ENCODE measurements at regions not wholly inside any gene's neighbourhood (a gene's known extent, or its start where the extent isn't known, plus 50 kb on each side); places are given as distances from the start of the nearest gene placed in this dataset.

DNA sequence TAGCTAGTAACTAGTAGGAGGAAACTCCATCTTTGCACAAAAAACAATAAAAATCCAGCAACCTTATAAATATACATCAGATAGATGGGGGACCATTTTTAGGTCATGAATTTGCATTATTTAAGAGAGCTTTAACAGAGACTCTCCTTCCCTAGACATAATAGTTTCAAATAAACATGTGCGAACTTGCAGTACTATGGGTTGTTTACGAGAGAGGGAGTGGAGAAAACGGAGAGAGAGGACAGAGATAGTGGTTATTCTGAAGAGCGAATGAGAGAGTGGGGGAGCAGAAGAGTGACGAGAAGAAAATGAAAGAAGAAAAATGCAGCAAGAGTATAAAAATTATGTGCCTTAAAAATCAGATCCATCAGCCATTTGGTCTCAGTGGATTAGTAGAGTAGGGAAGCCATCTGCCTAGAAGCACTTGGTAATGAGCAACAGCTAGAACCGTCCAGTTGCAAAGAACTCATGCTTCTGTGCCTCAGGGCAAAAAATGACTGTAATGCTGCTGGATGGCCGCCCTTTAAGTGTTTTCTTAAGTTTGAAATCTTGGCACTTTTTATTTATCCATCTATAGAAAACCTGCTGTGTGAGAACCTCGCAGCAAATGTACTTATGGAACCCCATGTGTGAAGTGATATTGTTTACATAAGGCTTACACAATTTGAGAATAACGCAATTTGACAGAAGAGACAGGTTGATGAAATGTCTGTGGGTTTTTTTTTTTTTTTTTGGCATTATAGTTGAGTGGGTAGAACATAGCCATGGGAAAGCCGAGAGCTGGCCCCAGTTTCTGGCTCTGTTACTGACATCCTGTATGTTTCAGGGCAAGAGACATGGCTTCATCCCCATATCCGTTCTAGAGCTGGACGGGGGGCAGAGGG, 95.6 kb upstream of the ZNF608 start:
- no peak for DNase-seq

DNA sequence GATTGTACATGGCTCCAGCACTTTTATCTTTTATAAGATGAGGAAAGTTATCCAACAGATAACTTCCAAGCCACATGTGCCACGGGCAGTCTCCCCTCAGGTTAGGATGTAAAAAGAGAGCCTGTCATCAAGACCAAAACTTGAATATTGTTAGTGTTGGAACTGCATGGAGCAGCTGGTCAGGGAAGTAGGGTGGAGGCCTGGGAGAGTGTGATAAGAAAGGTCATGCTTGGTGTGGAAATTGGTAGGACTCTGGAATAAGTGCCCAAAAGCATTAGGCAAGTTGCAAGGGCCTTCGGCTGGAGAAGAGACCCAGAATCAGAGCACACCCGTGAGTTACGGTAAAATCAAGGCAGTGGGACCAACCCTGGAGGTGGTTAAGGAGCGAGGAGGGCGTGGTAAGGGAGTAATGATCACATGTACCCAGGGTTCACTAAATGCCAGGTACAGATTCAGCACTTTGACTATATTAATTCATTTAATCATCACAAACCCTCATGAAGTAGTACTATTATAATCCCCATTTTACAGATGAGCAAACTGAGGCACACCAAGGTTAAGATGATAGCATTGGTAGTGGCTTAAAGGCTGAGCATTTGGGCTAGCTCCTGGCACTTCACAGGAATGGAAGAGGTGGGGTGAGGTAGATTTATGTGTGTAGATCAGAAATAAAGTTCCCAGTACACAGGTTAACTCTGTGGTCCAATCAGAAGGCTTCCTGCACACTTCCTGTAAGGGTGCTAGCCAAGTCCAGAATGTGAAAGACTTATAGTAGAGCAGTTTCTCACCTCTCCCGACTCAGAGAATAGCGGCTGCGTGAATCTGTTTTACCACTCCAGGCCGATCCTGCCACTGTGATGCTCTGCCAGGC, 96.5 kb upstream of the ZNF608 start:
- DNase-seq = no peak

GRCh38 chr5:124843596-124843899, 97.1 kb upstream of the ZNF608 start:
- no peak for DNase-seq

GRCh38 chr5:124844371-124844920, 98.0 kb upstream of the ZNF608 start:
- DNase-seq = no peak

- no peak for DNase-seq
Observed at GRCh38 chr5:124847907-124848306, 101.5 kb upstream of the ZNF608 start.

DNA sequence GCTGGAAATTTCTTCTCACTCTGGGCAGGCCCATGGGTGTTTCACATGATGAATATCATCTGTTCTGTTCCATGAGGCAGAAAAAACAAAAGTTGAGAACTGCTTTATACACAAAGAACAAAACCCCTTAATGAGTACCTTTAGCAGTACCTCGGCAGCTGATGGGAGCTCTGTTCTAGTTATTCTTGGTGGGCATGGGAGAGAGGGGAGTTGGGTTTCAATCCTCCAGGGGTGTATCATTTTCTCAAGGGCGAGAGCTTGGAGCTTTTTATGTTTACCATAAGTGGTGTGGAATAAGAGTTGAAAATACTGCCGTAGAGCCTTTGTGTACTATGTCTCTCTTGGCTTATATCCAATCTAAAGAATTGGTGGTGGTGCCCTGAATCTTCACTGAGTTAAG, 103.3 kb upstream of the ZNF608 start:
- DNase-seq = no peak

DNA sequence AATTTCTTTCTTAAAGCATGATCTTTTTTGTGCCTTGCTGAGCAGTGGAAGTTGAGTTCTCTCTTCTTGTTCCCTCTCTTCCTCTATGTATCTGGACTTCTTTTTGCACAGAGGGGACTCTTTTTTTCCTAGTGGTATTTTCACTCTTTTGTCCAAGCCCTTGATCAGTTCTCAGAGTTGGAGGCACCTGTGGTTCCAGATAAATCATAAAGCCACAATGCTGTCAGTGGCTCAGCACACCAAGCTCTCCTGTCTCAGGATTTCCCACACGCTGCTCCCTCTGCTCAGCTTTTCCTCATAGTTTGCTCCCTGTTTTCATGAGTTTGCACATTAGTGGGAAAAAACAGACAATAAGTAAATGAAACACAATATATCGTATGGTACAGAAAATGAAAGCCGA, 110.3 kb upstream of the ZNF608 start:
- no peak for DNase-seq

DNA sequence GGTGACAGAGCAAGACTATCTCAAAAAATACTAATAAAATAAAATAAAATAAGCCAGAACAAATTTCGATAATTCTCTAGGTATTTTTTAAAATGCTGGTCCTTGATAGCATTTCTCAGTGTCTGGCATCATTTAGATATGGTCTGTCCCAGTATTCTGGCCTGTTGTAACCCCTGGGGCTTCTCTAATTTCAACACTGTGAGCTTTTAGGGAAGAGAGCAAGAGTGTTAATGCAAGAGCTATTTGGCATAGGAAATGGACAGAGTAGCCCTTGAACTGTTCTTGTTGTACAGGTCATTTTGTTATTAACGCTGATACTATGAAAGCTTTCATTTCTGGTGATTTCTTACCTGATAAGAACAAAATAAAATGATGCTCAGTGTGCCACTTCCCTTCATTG, 112.2 kb upstream of the ZNF608 start:
- DNase-seq = no peak

- DNase-seq = no peak
Observed at GRCh38 chr5:124859027-124859426, 112.6 kb upstream of the ZNF608 start.

GRCh38 chr5:124859556-124860290, 113.3 kb upstream of the ZNF608 start:
- DNase-seq = no peak

DNA sequence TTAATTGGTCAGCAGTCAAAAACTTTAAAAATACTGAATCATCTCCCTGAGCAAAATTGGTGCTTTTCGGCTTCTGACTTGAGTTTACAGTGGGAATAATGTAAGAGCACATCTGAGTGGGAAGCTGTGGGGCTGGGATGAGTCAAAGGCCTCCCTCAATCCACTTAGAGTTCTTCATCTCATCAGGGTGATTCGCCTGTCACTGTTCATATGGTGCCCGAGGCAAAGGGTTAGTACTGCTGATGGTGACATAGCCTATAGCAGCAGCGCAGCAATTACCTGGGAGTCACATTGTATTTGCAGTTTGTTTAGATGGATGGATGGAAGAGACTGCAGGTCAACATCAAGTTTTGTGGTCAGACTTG, 113.8 kb upstream of the ZNF608 start:
- no peak for DNase-seq

- DNase-seq = no peak
Observed at GRCh38 chr5:124865066-124865465, 118.6 kb upstream of the ZNF608 start.

GRCh38 chr5:124865603-124866354, 119.3 kb upstream of the ZNF608 start:
- no peak for DNase-seq

- no peak for DNase-seq
Observed at GRCh38 chr5:124866355-124867136, 120.1 kb upstream of the ZNF608 start.

- no peak for DNase-seq
Observed at GRCh38 chr5:124867137-124867704, 120.8 kb upstream of the ZNF608 start.

DNA sequence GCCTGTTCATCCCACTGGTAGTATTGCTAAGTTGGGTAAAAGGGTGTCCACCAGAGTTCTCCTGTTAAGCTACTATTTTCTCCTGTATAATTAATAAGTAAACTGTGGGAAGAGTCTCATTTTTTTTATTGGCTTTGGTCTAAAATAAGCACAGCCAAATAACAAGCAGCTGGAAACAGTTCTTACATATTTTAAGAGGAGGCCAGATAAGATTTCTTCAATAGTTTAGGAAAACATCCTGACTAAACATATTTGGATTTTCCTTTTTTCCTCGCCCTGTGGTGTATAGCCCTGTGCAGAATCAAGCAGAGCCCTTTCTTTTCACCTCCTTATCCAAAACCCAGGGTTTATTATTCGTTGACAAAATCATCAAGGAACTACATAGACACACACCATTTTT, 122.2 kb upstream of the ZNF608 start:
- DNase-seq = no peak

DNA sequence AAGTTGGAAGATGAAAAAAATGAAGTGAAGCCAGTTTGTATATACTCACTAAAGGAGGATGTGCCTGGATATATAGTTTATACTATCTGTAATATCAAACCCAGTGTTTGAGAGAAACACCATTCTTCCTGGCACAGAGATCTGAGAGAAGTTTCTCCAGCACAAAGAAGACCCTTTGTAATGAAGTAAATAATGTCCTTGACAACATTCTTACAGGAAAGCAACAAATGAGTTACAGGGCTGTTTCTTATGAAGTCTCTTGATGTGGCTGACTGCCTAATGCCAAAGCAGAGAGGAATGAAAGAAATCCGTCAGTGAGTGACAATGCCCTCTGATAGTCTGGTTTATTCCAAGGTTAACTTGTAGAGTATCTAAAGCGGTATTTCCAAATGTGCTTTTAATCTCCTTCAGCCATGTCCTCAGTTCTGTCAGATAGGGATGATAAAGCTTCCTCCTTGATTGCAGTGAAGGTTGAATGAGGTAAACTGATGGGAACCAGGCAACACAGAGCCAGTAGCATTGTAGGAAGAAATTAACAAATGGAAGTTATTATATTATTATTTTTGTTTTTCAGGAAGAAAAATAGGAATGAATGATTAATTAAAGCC, 123.1 kb upstream of the ZNF608 start:
- DNase-seq = no peak

DNA sequence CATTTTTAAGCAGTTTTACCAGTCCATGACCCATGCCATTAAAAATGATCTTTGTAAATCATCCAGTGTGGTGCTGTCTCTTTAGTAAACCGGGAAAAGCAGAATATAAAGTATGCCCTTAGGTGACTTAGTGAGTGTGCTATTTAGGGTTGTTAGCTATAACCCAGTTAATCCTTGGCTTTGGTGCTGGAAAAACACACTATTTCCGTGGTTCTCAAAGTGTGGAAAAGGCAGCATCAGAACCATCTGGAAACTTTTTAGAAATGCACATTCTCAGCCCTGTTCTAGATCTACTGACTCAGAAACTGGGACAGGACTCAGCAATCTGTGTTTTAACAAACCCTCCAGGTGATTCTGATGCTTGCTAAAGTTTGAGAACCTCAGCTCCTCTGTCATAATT, 123.6 kb upstream of the ZNF608 start:
- DNase-seq = no peak

DNA sequence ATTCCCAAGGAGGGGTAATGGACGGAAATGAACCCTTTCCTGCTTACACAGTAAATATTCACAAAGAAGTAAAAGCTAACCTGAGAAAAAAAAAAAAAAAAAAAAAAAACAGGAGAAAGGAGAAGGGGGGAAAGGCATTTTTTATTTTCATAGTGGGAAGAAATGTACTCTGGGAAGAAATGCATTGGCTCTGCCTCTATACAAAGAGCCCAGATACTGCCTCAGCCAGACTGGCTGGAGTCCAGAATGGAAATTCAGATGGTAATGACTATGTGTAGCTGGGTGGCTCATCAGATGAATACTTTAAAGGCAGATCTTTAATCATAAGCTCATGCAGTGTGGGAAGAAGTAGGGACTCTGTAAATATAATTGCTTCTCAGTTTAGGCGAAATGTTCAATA, 124.9 kb upstream of the ZNF608 start:
- no peak for DNase-seq

- no peak for DNase-seq
Observed at GRCh38 chr5:124872086-124872485, 125.6 kb upstream of the ZNF608 start.

GRCh38 chr5:124872615-124873014, 126.2 kb upstream of the ZNF608 start:
- no peak for DNase-seq
